ENCODE measurements at regions not wholly inside any gene's neighbourhood (a gene's known extent, or its start where the extent isn't known, plus 50 kb on each side); places are given as distances from the start of the nearest gene placed in this dataset.

DNA sequence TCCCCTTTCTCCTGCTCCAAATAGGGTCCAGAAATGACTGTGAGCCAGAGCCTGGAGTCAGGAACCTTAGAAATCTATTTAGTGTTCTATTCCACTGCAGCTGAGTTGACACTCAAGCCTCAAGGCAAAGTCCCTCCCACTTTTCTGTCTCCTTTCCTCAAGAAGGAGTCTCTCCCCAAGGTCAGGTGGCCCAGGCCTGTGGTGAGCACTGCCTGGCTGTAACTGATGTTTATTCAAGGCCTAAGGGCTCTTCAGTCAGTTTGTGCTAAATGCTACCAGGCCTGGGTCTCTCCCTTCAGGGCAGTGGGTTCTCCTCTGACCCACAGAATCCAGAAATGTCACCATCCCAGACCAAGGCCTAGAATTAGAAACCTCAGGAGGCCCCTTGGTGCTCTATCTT lies 1042.9 kb upstream of the EPHA7 start:
- H3K4me1 Mint-ChIP-seq (ENCODE audit: low read depth) = no peaks in the 10 kb centered on the region
- DNase-seq (ENCODE audit: low spot score) = no peak

DNA sequence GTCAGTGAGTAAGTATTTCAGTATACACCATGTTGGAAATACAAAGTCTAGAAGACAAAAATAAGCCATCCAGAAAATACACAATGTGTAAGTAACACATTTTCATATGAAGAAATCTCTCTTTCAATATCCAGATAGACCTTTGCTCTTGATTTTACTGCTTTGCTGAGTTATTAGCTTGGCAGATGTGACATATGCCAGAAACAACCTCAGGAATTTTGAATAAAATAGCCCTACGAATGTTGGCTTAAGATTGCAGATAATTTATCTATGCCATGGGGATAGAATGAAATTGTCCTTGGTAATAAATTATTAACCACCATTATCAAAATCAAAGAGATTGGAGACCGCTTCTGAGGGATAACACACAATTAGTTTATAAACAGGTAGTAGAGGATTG lies 1036.9 kb upstream of the EPHA7 start:
- no peaks in the 10 kb centered on the region for H3K36me3 Mint-ChIP-seq (ENCODE audit: low read depth)
- no peak for DNase-seq (ENCODE audit: low spot score)
- no peak overlapping the region for H3K4me3 Mint-ChIP-seq (ENCODE audit: unreplicated experiment)
- peaks cover 11% of the 10 kb centered on the region for H3K9me3 Mint-ChIP-seq (ENCODE audit: low read depth)
- no peaks in the 10 kb centered on the region for H3K4me1 Mint-ChIP-seq (ENCODE audit: low read depth)
- H3K27ac Mint-ChIP-seq (ENCODE audit: unreplicated experiment) = no peak overlapping the region
- no peaks in the 10 kb centered on the region for H3K27me3 Mint-ChIP-seq (ENCODE audit: low read depth)
- TF ChIP-seq, protein P1, sequence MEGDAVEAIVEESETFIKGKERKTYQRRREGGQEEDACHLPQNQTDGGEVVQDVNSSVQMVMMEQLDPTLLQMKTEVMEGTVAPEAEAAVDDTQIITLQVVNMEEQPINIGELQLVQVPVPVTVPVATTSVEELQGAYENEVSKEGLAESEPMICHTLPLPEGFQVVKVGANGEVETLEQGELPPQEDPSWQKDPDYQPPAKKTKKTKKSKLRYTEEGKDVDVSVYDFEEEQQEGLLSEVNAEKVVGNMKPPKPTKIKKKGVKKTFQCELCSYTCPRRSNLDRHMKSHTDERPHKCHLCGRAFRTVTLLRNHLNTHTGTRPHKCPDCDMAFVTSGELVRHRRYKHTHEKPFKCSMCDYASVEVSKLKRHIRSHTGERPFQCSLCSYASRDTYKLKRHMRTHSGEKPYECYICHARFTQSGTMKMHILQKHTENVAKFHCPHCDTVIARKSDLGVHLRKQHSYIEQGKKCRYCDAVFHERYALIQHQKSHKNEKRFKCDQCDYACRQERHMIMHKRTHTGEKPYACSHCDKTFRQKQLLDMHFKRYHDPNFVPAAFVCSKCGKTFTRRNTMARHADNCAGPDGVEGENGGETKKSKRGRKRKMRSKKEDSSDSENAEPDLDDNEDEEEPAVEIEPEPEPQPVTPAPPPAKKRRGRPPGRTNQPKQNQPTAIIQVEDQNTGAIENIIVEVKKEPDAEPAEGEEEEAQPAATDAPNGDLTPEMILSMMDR (IDR thresholded peaks at IDR 0.05) = no peak

More for the DNA sequence above, 1042.9 kb upstream of the EPHA7 start:
- H3K36me3 Mint-ChIP-seq (ENCODE audit: low read depth) = no peaks in the 10 kb centered on the region
- peaks cover 5% of the 10 kb centered on the region for H3K9me3 Mint-ChIP-seq (ENCODE audit: low read depth)
- TF ChIP-seq, protein P1 (IDR thresholded peaks at IDR 0.05) = no peak
- no peak overlapping the region for H3K27ac Mint-ChIP-seq (ENCODE audit: unreplicated experiment)
- H3K27me3 Mint-ChIP-seq (ENCODE audit: low read depth) = no peaks in the 10 kb centered on the region
- H3K4me3 Mint-ChIP-seq (ENCODE audit: unreplicated experiment) = no peak overlapping the region

DNA sequence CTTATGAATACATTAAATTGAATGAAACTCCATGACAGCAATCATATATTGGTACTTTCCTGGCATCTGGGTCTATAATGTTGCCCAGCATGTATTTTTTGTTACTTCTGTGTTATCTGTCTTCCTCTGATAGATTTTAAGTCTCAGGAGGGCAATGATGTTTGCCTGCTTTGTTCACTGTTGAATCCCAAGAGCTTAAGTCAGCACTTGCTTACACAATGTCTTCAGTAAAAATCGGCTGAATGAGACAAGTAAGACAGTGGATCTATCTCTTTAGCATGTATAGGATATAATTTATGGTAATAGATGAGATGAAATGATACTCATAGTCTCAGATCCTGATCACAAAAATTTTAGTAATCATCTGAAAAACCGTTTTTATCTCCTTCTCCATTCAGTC lies 1034.9 kb upstream of the EPHA7 start:
- Mint-ChIP-seq H3K9me3 (ENCODE audit: low read depth) (peaks cover 6% of the 10 kb centered on the region), H3K4me1 (ENCODE audit: low read depth) (no peaks in the 10 kb centered on the region)

DNA sequence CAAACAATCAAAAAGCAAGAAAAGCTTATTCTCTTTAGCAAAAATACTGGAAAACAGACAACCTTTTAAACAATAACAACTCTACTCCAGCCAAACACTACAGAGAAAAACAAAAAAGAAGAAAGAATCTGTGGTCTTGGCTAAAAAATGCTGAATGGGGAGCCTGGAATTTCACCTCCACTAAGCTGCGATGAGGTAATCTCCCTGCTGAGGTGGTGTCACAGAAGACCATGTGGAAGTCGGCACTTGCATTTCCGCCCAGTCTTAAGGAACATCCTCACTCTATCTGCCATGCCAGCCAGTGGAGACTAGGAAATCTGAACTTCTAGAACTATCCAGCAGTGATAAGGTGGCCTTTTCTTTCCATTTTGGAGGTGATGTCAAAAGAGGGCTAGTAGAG lies 1026.8 kb upstream of the EPHA7 start:
- no peak overlapping the region for H3K27ac Mint-ChIP-seq (ENCODE audit: unreplicated experiment)

More for the DNA sequence above, 1034.9 kb upstream of the EPHA7 start:
- TF ChIP-seq, protein P1 (IDR thresholded peaks at IDR 0.05) = no peak
- Mint-ChIP-seq H3K36me3 (ENCODE audit: low read depth) (no peaks in the 10 kb centered on the region), H3K27me3 (ENCODE audit: low read depth) (no peaks in the 10 kb centered on the region), H3K27ac (ENCODE audit: unreplicated experiment) (no peak overlapping the region), H3K4me3 (ENCODE audit: unreplicated experiment) (no peak overlapping the region)
- DNase-seq (ENCODE audit: low spot score) = no peak

DNA sequence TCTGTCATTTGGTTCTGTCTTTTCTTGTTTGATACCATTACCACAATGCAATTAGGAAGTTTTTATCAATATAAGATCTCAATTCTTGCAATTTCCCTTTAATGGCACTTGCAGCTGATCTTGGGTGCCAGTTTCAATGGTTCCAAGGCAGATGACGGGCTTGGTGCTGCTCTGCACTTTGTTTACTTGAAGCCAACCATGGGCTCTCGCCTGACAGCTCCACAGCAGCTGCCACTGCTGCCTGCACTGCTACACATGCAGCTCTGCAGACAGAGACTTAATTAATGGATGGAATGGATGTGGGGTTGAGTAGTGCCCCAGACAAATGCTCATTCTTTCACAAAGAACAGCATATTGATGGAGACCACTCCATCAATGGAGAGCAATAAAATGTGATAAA lies 1024.3 kb upstream of the EPHA7 start:
- no peak overlapping the region for H3K4me3 Mint-ChIP-seq (ENCODE audit: unreplicated experiment)
- no peak for DNase-seq (ENCODE audit: low spot score)
- H3K9me3 Mint-ChIP-seq (ENCODE audit: low read depth) = no peaks in the 10 kb centered on the region
- no peaks in the 10 kb centered on the region for H3K27me3 Mint-ChIP-seq (ENCODE audit: low read depth)
- H3K36me3 Mint-ChIP-seq (ENCODE audit: low read depth) = no peaks in the 10 kb centered on the region
- TF ChIP-seq, protein P1 (IDR thresholded peaks at IDR 0.05) = no peak
- no peaks in the 10 kb centered on the region for H3K4me1 Mint-ChIP-seq (ENCODE audit: low read depth)
- H3K27ac Mint-ChIP-seq (ENCODE audit: unreplicated experiment) = no peak overlapping the region

More for the DNA sequence above, 1026.8 kb upstream of the EPHA7 start:
- DNase-seq (ENCODE audit: low spot score) = no peak
- no peaks in the 10 kb centered on the region for H3K27me3 Mint-ChIP-seq (ENCODE audit: low read depth)
- no peaks in the 10 kb centered on the region for H3K4me1 Mint-ChIP-seq (ENCODE audit: low read depth)
- no peaks in the 10 kb centered on the region for H3K36me3 Mint-ChIP-seq (ENCODE audit: low read depth)
- H3K4me3 Mint-ChIP-seq (ENCODE audit: unreplicated experiment) = no peak overlapping the region
- TF ChIP-seq, protein P1 (IDR thresholded peaks at IDR 0.05) = no peak
- no peaks in the 10 kb centered on the region for H3K9me3 Mint-ChIP-seq (ENCODE audit: low read depth)

Measured in chondrocyte (in vitro differentiated cells).